OCI-LY7 (cell line): ENCODE measurements at regions not wholly inside any gene's neighbourhood (a gene's known extent, or its start where the extent isn't known, plus 50 kb on each side); places are given as distances from the start of the nearest gene placed in this dataset.

ENCODE experiments used
- BruUV-seq: library from RNA; stranded (reverse); fragments of 400-500 nt; replicated peaks from 2 replicates; lab custom pipeline; 2021; lab: Mats Ljungman, UMichigan
- CTCF ChIA-PET: fragments of 300-600 bp; sonication (Branson Sonifier 250); formaldehyde crosslinking; loops from one replicate; lab custom pipeline; 2022; ENCODE audit warnings: antibody characterized with exemption; ENCODE audit not compliant: unreplicated experiment; lab: Charles Lee
- POLR2A ChIA-PET: fragments of 300-600 bp; sonication (Branson Sonifier 250); formaldehyde crosslinking; loops from one replicate; lab custom pipeline; 2022; ENCODE audit warnings: antibody characterized with exemption; lab: Charles Lee
- DNase-seq: peaks from one replicate; pipeline ENCODE4 v3.0.0-alpha.2; 2015; ENCODE audit warnings: low spot score
- H2AFZ ChIP-seq: fragments of 200-600 bp; sonication (generic), shearing (Covaris generic); 2 replicates; pipeline ENCODE4 v1.6.1; 2014; ENCODE audit warnings: mild to moderate bottlenecking, antibody characterized with exemption, low read length, moderate library complexity
- H3K27ac ChIP-seq: fragments of 200-600 bp; sonication (generic); 2 replicates; pipeline ENCODE4 v1.5.1; 2014; ENCODE audit warnings: mixed run types, low read depth, mild to moderate bottlenecking, moderate library complexity, low read length, inconsistent platforms; ENCODE audit not compliant: poor library complexity, severe bottlenecking
- H3K36me3 ChIP-seq: fragments of 200-600 bp; sonication (generic); 2 replicates; pipeline ENCODE4 v1.6.1; 2014; ENCODE audit warnings: mild to moderate bottlenecking, antibody characterized with exemption, low read length, moderate library complexity, mixed read lengths; ENCODE audit not compliant: insufficient read depth
- H3K4me1 ChIP-seq: fragments of 200-600 bp; sonication (generic); 2 replicates; pipeline ENCODE4 v1.5.1; 2014; ENCODE audit warnings: mild to moderate bottlenecking, low read length; ENCODE audit not compliant: insufficient read depth, poor library complexity, severe bottlenecking
- H3K4me2 ChIP-seq: fragments of 200-600 bp; sonication (generic); 2 replicates; pipeline ENCODE4 v1.6.1; 2014; ENCODE audit warnings: mild to moderate bottlenecking, low read length
- H3K4me3 ChIP-seq: fragments of 200-600 bp; sonication (generic); 2 replicates; pipeline ENCODE4 v1.5.1; 2014; ENCODE audit warnings: mild to moderate bottlenecking, low read depth, low read length; ENCODE audit not compliant: poor library complexity, severe bottlenecking
- H3K79me2 ChIP-seq: fragments of 200-600 bp; sonication (generic); 2 replicates; pipeline ENCODE4 v1.6.1; 2016; ENCODE audit warnings: low read depth, mild to moderate bottlenecking, low read length, moderate library complexity, mixed read lengths; ENCODE audit not compliant: insufficient read depth
- H3K9me2 ChIP-seq: fragments of 200-600 bp; sonication (generic); 2 replicates; pipeline ENCODE4 v1.6.1; 2016; ENCODE audit warnings: mild to moderate bottlenecking, low read length, mixed read lengths; ENCODE audit not compliant: insufficient read depth
- H3K9me3 ChIP-seq: fragments of 200-600 bp; sonication (generic); 2 replicates; pipeline ENCODE4 v1.6.1; 2014; ENCODE audit warnings: mild to moderate bottlenecking, mixed run types, low read length, mixed read lengths
- H4K20me1 ChIP-seq: fragments of 200-600 bp; sonication (generic); 2 replicates; pipeline ENCODE4 v1.6.1; 2014; ENCODE audit warnings: mild to moderate bottlenecking, antibody characterized with exemption, low read length, moderate library complexity, mixed read lengths; ENCODE audit not compliant: insufficient read depth
- CTCF ChIP-seq: fragments of 200-600 bp; sonication (generic); conservative IDR thresholded peaks from 2 replicates; pipeline ENCODE4 v1.5.1; 2014; ENCODE audit warnings: mild to moderate bottlenecking, antibody characterized with exemption, low read length, moderate library complexity, mixed read lengths
- EZH2phosphoT487 ChIP-seq: fragments of 200-600 bp; sonication (generic); IDR thresholded peaks from 2 replicates; pipeline ENCODE4 v1.6.1; 2018; ENCODE audit warnings: low read depth, borderline replicate concordance, mild to moderate bottlenecking, mixed run types, antibody characterized with exemption, low read length, moderate library complexity, mixed read lengths
- intact Hi-C: fragments of 100-400 bp; cut with micrococcal nuclease; formaldehyde crosslinking; loops from one replicate; pipeline ENCODE4 v1.10.0; 2022; ENCODE audit not compliant: unreplicated experiment

- Histone ChIP-seq H2AFZ (no peak overlapping the region), H3K4me2 (no peak overlapping the region), H3K27ac (no peak overlapping the region), H4K20me1 (no peaks in the 10 kb centered on the region), H3K36me3 (no peaks in the 10 kb centered on the region), H3K79me2 (no peaks in the 10 kb centered on the region), H3K9me3 (no peaks in the 10 kb centered on the region), H3K4me1 (peaks cover 4% of the 10 kb centered on the region), H3K9me2 (no peaks in the 10 kb centered on the region), H3K4me3 (no peak overlapping the region)
- DNase-seq: no peak
- ChIA-PET POLR2A (no interaction called here), CTCF (no interaction called here)
- no TSS peak for BruUV-seq
- intact Hi-C loops: no loop called here
- TF ChIP-seq EZH2phosphoT487 (no peak), CTCF (no peak)
Observed at GRCh38 chr9:78781681-78782080, 484.8 kb downstream of the PSAT1 start.

- intact Hi-C loops: no loop called here
- H3K4me1 ChIP-seq: no peaks in the 10 kb centered on the region
- no peaks in the 10 kb centered on the region for H3K9me2 ChIP-seq
- TF ChIP-seq EZH2phosphoT487: no peak
- no peak for TF ChIP-seq CTCF
- no peak overlapping the region for H2AFZ ChIP-seq
- no peak overlapping the region for H3K27ac ChIP-seq
- H3K9me3 ChIP-seq: no peaks in the 10 kb centered on the region
- H3K4me2 ChIP-seq: no peak overlapping the region
- no TSS peak for BruUV-seq
- POLR2A ChIA-PET: no interaction called here
- no peak for DNase-seq
- no peak overlapping the region for H3K4me3 ChIP-seq
- H3K36me3 ChIP-seq: no peaks in the 10 kb centered on the region
- no peaks in the 10 kb centered on the region for H4K20me1 ChIP-seq
- H3K79me2 ChIP-seq: no peaks in the 10 kb centered on the region
- CTCF ChIA-PET: no interaction called here
Observed at GRCh38 chr9:78782234-78782633, 485.3 kb downstream of the PSAT1 start.

- no peaks in the 10 kb centered on the region for H3K9me3 ChIP-seq
- no peak overlapping the region for H3K4me3 ChIP-seq
- BruUV-seq: no TSS peak
- intact Hi-C loops: no loop called here
- no peaks in the 10 kb centered on the region for H3K4me1 ChIP-seq
- H2AFZ ChIP-seq: no peak overlapping the region
- H3K27ac ChIP-seq: no peak overlapping the region
- TF ChIP-seq CTCF (no peak), EZH2phosphoT487 (no peak)
- H3K36me3 ChIP-seq: no peaks in the 10 kb centered on the region
- no peaks in the 10 kb centered on the region for H3K79me2 ChIP-seq
- no peak for DNase-seq
- no peak overlapping the region for H3K4me2 ChIP-seq
- H4K20me1 ChIP-seq: no peaks in the 10 kb centered on the region
- H3K9me2 ChIP-seq: no peaks in the 10 kb centered on the region
- POLR2A ChIA-PET: interaction anchor here (0.6 kb wide), 1 partner anchor 11 kb away, joined by 4 read pairs; no protein-coding TSS in a partner anchor
- CTCF ChIA-PET: no interaction called here
Observed at GRCh38 chr9:78782858-78783257, 485.9 kb downstream of the PSAT1 start.
